SU-DHL-6 (cell line): ENCODE measurements at regions not wholly inside any gene's neighbourhood (a gene's known extent, or its start where the extent isn't known, plus 50 kb on each side); places are given as distances from the start of the nearest gene placed in this dataset.

Experiments
- H2AFZ ChIP-seq: fragments of 200-600 bp; sonication (generic); 2 replicates; pipeline ENCODE4 v1.6.1; 2014; ENCODE audit warnings: low read depth, mild to moderate bottlenecking, moderate library complexity, mixed read lengths, antibody characterized with exemption, low read length; ENCODE audit not compliant: severe bottlenecking
- H3F3A ChIP-seq: fragments of 200-600 bp; shearing (Covaris generic); 2 replicates; pipeline ENCODE4 v1.6.0; 2016; ENCODE audit warnings: antibody characterized with exemption, mild to moderate bottlenecking; ENCODE audit not compliant: insufficient read depth
- H3K27ac ChIP-seq: fragments of 200-600 bp; sonication (generic); 2 replicates; pipeline ENCODE4 v1.5.1; 2016; ENCODE audit warnings: low read depth, mild to moderate bottlenecking, low read length, moderate library complexity, mixed read lengths
- H3K27me3 ChIP-seq: fragments of 200-600 bp; sonication (generic), shearing (Covaris generic); 2 replicates; pipeline ENCODE4 v1.6.0; 2014; ENCODE audit warnings: mild to moderate bottlenecking, low read length
- H3K36me3 ChIP-seq: fragments of 200-600 bp; sonication (generic); 2 replicates; pipeline ENCODE4 v1.6.1; 2014; ENCODE audit warnings: mild to moderate bottlenecking, low read length, mixed read lengths
- H3K4me2 ChIP-seq: fragments of 300-600, 200-600 bp; shearing (Covaris generic), sonication (generic); 2 replicates; pipeline ENCODE4 v1.6.0; 2014; ENCODE audit warnings: low read length, low read depth, mild to moderate bottlenecking; ENCODE audit not compliant: poor library complexity, severe bottlenecking
- H3K4me3 ChIP-seq: fragments of 200-600 bp; sonication (generic); 2 replicates; pipeline ENCODE4 v1.5.1; 2014; ENCODE audit warnings: antibody characterized with exemption, low read length, mild to moderate bottlenecking, mixed read lengths; ENCODE audit not compliant: insufficient read depth, poor library complexity, severe bottlenecking
- H3K79me2 ChIP-seq: fragments of 200-600 bp; sonication (generic); 2 replicates; pipeline ENCODE4 v1.6.1; 2014; ENCODE audit warnings: mild to moderate bottlenecking, low read length, moderate library complexity; ENCODE audit not compliant: insufficient read depth
- H3K9ac ChIP-seq: fragments of 200-600 bp; sonication (generic); 2 replicates; pipeline ENCODE4 v1.7.0; 2014; ENCODE audit warnings: mild to moderate bottlenecking, low read length
- H3K9me2 ChIP-seq: fragments of 200-600 bp; sonication (generic); replicated peaks from 2 replicates; pipeline ENCODE4 v1.6.1; 2014; ENCODE audit warnings: low read length; ENCODE audit not compliant: insufficient read depth
- H3K9me3 ChIP-seq: fragments of 200-600 bp; sonication (generic); 2 replicates; pipeline ENCODE4 v1.6.1; 2014; ENCODE audit warnings: low read length, mixed read lengths; ENCODE audit not compliant: insufficient read depth
- H4K20me1 ChIP-seq: fragments of 200-600 bp; sonication (generic); 2 replicates; pipeline ENCODE4 v1.6.1; 2014; ENCODE audit warnings: low read depth, mild to moderate bottlenecking, antibody characterized with exemption, low read length, moderate library complexity, mixed read lengths
- CTCF ChIP-seq: fragments of 200-600 bp; sonication (generic); IDR thresholded peaks from one replicate; pipeline ENCODE4 v1.5.1; 2017; ENCODE audit warnings: antibody characterized with exemption, mild to moderate bottlenecking, low read length, moderate library complexity; ENCODE audit not compliant: insufficient read depth, poor library complexity, severe bottlenecking
- EZH2phosphoT487 ChIP-seq: fragments of 200-600 bp; sonication (generic), shearing (Covaris generic); conservative IDR thresholded peaks from 2 replicates; pipeline ENCODE4 v1.6.1; 2018; ENCODE audit warnings: mild to moderate bottlenecking, antibody characterized with exemption, low read length, moderate library complexity, mixed read lengths

GRCh38 chr12:75578546-75578945, 67.1 kb upstream of the KRR1 start:
- no peak overlapping the region for H3K27ac ChIP-seq
- H3K9ac ChIP-seq: no peak overlapping the region
- H3K4me2 ChIP-seq: no peak overlapping the region
- no peaks in the 10 kb centered on the region for H3K79me2 ChIP-seq
- H3K27me3 ChIP-seq: no peaks in the 10 kb centered on the region
- no peaks in the 10 kb centered on the region for H3F3A ChIP-seq
- H2AFZ ChIP-seq: no peak overlapping the region
- no peaks in the 10 kb centered on the region for H3K36me3 ChIP-seq
- no peaks in the 10 kb centered on the region for H3K9me2 ChIP-seq
- no peak for TF ChIP-seq CTCF
- TF ChIP-seq EZH2phosphoT487: no peak
- no peak overlapping the region for H3K4me3 ChIP-seq
- H4K20me1 ChIP-seq: no peaks in the 10 kb centered on the region
- H3K9me3 ChIP-seq: no peaks in the 10 kb centered on the region

DNA sequence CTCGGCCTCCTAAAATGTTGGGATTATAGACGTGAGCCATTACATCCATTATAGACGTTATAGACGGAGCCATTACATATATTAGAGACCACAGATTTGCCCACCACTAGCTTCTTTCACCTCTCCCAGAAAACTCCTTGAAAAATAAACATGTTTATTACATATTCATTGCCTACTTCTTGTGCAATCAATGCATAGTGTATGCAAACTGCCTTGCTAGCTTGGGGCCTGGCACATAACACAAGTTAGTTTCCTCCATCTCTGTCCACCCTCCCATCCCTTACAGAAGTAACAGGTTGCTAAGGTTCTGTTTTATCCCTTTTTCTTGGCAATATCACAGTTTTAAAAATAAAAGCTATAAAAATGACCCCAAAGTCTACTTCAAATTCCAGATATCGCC, 66.4 kb upstream of the KRR1 start:
- TF ChIP-seq CTCF (no peak), EZH2phosphoT487 (no peak)
- Histone ChIP-seq H2AFZ (no peak overlapping the region), H3K4me3 (no peak overlapping the region), H3K4me2 (no peak overlapping the region), H3K9me2 (no peaks in the 10 kb centered on the region), H3K27me3 (no peaks in the 10 kb centered on the region), H3K36me3 (no peaks in the 10 kb centered on the region), H3K27ac (no peak overlapping the region), H4K20me1 (no peaks in the 10 kb centered on the region), H3K9me3 (no peaks in the 10 kb centered on the region), H3K9ac (no peak overlapping the region), H3F3A (no peaks in the 10 kb centered on the region), H3K79me2 (no peaks in the 10 kb centered on the region)

DNA sequence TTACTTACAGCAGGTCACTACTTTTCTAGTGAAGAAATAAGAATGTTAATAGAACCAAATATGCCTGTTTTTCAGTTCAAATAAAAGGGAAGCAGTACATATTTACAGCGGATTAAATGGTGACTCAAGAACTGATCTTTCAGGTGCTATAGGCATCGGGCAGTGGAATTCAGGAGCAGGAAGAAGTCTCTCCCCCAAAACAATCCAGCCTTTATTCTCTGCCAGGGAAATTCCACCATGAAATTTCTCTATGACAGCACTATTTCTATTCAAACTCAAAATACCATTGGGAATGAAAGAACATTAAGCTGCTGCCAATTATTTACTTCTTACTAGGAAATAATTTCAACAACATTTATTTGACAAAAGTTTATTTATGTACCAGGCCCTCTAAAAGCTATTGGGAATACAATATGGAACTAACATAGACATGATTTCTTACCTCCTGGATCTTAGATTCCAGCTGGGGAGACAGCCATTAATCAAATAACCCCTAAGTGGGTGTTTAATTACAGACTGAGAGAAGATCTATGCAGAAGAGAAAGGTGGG, 60.3 kb upstream of the KRR1 start:
- Histone ChIP-seq H3K9me2 (no peaks in the 10 kb centered on the region), H4K20me1 (no peaks in the 10 kb centered on the region), H3K4me3 (no peak overlapping the region), H3K27ac (no peak overlapping the region), H3K9me3 (no peaks in the 10 kb centered on the region), H3K36me3 (no peaks in the 10 kb centered on the region), H2AFZ (no peak overlapping the region), H3K9ac (no peak overlapping the region), H3K4me2 (no peak overlapping the region), H3K79me2 (no peaks in the 10 kb centered on the region), H3K27me3 (no peaks in the 10 kb centered on the region), H3F3A (no peaks in the 10 kb centered on the region)
- TF ChIP-seq CTCF (no peak), EZH2phosphoT487 (no peak)
